Lung (tissue), 11 donors: ENCODE measurements at regions not wholly inside any gene's neighbourhood (a gene's known extent, or its start where the extent isn't known, plus 50 kb on each side); places are given as distances from the start of the nearest gene placed in this dataset.

Experiments
- ATAC-seq: fragments of 200-7000 bp; cut with Tn5 transposase; one replicate; pipeline ENCODE4 v1.9.1; 2020; ENCODE audit warnings: moderate number of reproducible peaks; ENCODE audit not compliant: insufficient read depth, low FRiP score
- DNase-seq, 3 donors: peaks; one replicate each; pipeline ENCODE4 v3.0.0-alpha.2; 2013 to 2017
- H3K27ac ChIP-seq, 2 donors: one replicate each; pipeline ENCODE4 v1.5.1; 2013; ENCODE audit warnings: mild to moderate bottlenecking in 2 of 2, moderate library complexity in 2 of 2, control low read depth in 1 of 2, inconsistent platforms in 1 of 2, low read depth in 1 of 2, low read length in 1 of 2
- H3K27me3 ChIP-seq, 3 donors: one replicate each; pipeline ENCODE4 v1.5.1; 2013; ENCODE audit warnings: low read length in 2 of 3; ENCODE audit not compliant: control insufficient read depth in 3 of 3, insufficient read depth in 3 of 3
- H3K36me3 ChIP-seq, 4 donors: one replicate each; pipeline ENCODE4 v1.5.1; 2013; ENCODE audit warnings: low read length in 4 of 4, mild to moderate bottlenecking in 1 of 4, moderate library complexity in 1 of 4; ENCODE audit not compliant: control insufficient read depth in 4 of 4, insufficient read depth in 4 of 4
- H3K4me1 ChIP-seq, 5 donors: one replicate each; pipeline ENCODE4 v1.5.1; 2013; ENCODE audit warnings: low read length in 5 of 5, mild to moderate bottlenecking in 2 of 5, moderate library complexity in 1 of 5; ENCODE audit not compliant: control insufficient read depth in 5 of 5, insufficient read depth in 5 of 5
- H3K4me3 ChIP-seq: one replicate; pipeline ENCODE4 v1.5.1; 2013; ENCODE audit warnings: mild to moderate bottlenecking, control low read depth, moderate library complexity
- H3K9ac ChIP-seq, 2 donors: one replicate each; pipeline ENCODE4 v1.5.1; 2013; ENCODE audit warnings: low read length in 2 of 2, control low read depth in 1 of 2; ENCODE audit not compliant: insufficient read depth in 1 of 2
- H3K9me3 ChIP-seq, 4 donors: one replicate each; pipeline ENCODE4 v1.5.1; 2013; ENCODE audit warnings: low read length in 3 of 4, mild to moderate bottlenecking in 1 of 4, moderate library complexity in 1 of 4; ENCODE audit not compliant: control insufficient read depth in 4 of 4, insufficient read depth in 3 of 4
- WGBS, 2 donors: extraction: QIAGEN DNeasy Blood & Tissue Kit; methylation state at CpG; one replicate each; pipeline ENCODE4 v1.1.7; 2013; 5-methylcytosine and 5-hydroxymethylcytosine counted together
- TF ChIP-seq, protein P1 (sequence below): IDR thresholded peaks from 2 replicates; pipeline ENCODE4 v1.5.1; 2012; ENCODE audit warnings: mild to moderate bottlenecking; ENCODE audit errors: control extremely low read depth, extremely low read depth
- donor health status: control.
- donor health status: control.
- donor health status: Bipolar disorder and iron deficiency.
- donor health status: healthy.
- donor health status: DM: yes; HTN: yes; CAD: no.

DNA sequence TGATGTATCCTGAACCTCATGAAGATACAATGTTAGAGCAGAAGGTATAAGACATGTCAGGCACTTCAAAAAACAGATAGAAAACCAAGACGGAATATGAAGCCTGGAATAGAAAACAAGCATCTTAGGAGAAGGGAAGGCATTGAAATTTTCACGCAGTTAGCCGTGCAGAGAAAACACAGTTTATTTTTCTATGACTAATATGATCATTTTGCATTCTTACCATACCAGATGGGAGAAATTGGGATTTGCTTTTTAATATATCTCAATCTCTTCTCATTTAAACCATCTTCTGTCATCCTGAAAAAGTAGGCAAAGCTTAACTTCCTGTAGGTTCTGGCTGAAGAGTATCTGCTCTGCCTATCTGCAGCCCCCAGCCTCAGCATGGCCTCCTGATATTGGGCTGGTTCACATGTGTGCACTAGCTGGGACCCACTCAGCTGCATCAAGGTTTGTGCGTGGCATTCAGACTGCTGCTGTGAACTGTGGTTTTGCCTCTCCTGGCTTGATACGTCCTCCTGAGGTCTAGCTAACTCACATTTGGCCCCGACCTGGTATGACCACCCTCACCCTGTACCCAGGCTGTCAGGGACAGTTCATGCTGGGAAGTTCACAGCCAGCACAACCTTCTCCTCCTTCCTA is 392.5 kb upstream of the SASH1 start:
- H3K36me3 ChIP-seq, result no peaks in the 10 kb centered on the region
- H3K9ac ChIP-seq, result no peak overlapping the region
- TF ChIP-seq, protein P1, sequence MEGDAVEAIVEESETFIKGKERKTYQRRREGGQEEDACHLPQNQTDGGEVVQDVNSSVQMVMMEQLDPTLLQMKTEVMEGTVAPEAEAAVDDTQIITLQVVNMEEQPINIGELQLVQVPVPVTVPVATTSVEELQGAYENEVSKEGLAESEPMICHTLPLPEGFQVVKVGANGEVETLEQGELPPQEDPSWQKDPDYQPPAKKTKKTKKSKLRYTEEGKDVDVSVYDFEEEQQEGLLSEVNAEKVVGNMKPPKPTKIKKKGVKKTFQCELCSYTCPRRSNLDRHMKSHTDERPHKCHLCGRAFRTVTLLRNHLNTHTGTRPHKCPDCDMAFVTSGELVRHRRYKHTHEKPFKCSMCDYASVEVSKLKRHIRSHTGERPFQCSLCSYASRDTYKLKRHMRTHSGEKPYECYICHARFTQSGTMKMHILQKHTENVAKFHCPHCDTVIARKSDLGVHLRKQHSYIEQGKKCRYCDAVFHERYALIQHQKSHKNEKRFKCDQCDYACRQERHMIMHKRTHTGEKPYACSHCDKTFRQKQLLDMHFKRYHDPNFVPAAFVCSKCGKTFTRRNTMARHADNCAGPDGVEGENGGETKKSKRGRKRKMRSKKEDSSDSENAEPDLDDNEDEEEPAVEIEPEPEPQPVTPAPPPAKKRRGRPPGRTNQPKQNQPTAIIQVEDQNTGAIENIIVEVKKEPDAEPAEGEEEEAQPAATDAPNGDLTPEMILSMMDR, result no peak
- peaks cover 0 to 26% (median 4%) of the 10 kb centered on the region in 5 donors for H3K4me1 ChIP-seq
- H3K9me3 ChIP-seq, result no peaks in the 10 kb centered on the region
- 64 to 75% methylated on average over 6 of the region's 6 CpGs for WGBS, 2 donors
- ATAC-seq (no peak), DNase-seq (peak in 1 of 3 donors; percentile 14)
- H3K27ac ChIP-seq, result peak overlapping the region in 1 of 2 donors; percentile 75
- H3K4me3 ChIP-seq, result no peak overlapping the region
- no peaks in the 10 kb centered on the region for H3K27me3 ChIP-seq

DNA sequence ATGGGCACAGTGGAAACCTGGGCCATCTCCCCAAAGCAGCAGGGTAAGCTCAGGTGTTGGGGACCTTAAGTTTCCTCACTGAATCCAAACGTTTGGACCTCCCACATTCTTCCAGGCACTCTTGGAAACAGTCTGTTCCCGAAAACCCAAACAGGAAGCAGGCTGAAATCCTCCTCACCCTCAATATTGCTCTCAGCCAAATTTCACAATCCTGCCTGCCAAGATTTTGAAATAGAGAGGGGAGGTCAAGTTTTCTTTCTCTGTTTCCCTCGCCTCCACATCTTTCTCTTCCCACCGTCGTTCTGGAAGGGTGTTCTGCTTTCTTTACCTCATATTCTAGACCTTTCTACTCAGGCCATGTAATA is 392.0 kb upstream of the SASH1 start:
- peaks cover 0 to 26% (median 4%) of the 10 kb centered on the region in 5 donors for H3K4me1 ChIP-seq
- H3K27me3 ChIP-seq, result no peaks in the 10 kb centered on the region
- peak; percentile 68 for ATAC-seq
- H3K27ac ChIP-seq, result peak overlapping the region in 1 of 2 donors; percentile 75
- H3K9me3 ChIP-seq, result no peaks in the 10 kb centered on the region
- WGBS, 2 donors, result 19 to 41% methylated on average over 5 of the region's 5 CpGs
- no peaks in the 10 kb centered on the region for H3K36me3 ChIP-seq
- TF ChIP-seq, protein P1, result no peak
- H3K9ac ChIP-seq, result no peak overlapping the region
- no peak overlapping the region for H3K4me3 ChIP-seq
- DNase-seq, result peak; percentile 64 to 94 (median 90)

DNA sequence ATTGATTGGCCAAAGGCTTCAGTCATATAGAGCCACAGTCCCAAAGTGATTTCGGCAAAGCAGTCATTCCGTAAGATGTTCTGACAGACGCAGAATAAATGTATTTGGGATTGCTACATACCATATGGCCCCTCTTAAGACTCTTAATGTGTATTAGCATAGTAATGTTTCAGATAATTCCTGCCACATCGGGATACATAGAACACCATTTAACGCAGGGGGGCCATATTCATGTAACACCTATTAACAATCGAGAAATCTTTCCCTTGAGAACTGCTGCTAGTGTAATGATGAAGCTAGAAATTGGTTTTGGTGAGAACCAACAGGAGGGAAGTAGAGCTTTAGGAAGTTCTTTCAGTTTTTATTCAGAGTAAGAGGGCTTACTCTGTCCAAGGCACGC is 390.9 kb upstream of the SASH1 start:
- peaks cover 0 to 22% (median 4%) of the 10 kb centered on the region in 5 donors for H3K4me1 ChIP-seq
- TF ChIP-seq, protein P1, result no peak
- no peak overlapping the region for H3K9ac ChIP-seq
- H3K9me3 ChIP-seq, result no peaks in the 10 kb centered on the region
- 95% methylated on average over 7 of the region's 7 CpGs for WGBS, 2 donors
- H3K4me3 ChIP-seq, result no peak overlapping the region
- no peaks in the 10 kb centered on the region for H3K27me3 ChIP-seq
- DNase-seq (peak in 2 of 3 donors; percentile 37 to 49), ATAC-seq (no peak)
- no peaks in the 10 kb centered on the region for H3K36me3 ChIP-seq
- H3K27ac ChIP-seq, result no peak overlapping the region

DNA sequence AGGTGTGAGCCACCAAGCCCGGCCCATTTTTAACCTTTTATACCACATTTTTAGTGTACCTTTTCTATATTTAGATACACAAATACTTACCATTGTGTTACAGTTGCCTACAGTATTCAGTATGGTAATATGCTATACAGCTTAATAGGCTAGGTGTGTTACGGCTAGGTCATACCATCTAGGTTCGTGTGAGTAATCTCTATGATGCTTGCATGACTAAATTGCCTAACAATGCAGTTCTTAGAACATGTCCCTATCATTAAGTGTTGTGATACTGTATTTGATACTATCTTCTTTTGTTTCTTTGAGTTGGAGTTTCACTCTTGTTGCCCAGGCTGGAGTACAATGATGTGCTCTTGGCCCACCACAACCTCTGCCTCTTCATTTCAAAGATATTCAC is 387.7 kb upstream of the SASH1 start:
- Histone ChIP-seq H3K4me3 (no peak overlapping the region), H3K9ac (no peak overlapping the region), H3K27me3 (no peaks in the 10 kb centered on the region), H3K27ac (no peak overlapping the region), H3K9me3 (no peaks in the 10 kb centered on the region), H3K36me3 (no peaks in the 10 kb centered on the region), H3K4me1 (peaks cover 0 to 19% (median 7%) of the 10 kb centered on the region in 5 donors)
- no peak for ATAC-seq
- WGBS, 2 donors, result 93 to 94% methylated on average over 3 of the region's 3 CpGs
- TF ChIP-seq, protein P1, result no peak
- no peak for DNase-seq
